ENCODE measurements at regions not wholly inside any gene's neighbourhood (a gene's known extent, or its start where the extent isn't known, plus 50 kb on each side); places are given as distances from the start of the nearest gene placed in this dataset.

GRCh38 chr5:159531554-159532105, 201.3 kb upstream of the IL12B start:
- no peak overlapping the region for H3K27ac Mint-ChIP-seq
- H3K36me3 Mint-ChIP-seq: no peaks in the 10 kb centered on the region
- CTCF ChIA-PET: no interaction called here
- H3K9me3 Mint-ChIP-seq: peaks cover 2% of the 10 kb centered on the region
- H3K4me3 Mint-ChIP-seq: no peak overlapping the region
- H3K27me3 Mint-ChIP-seq: no peaks in the 10 kb centered on the region
- DNase-seq: no peak
- no peaks in the 10 kb centered on the region for H3K4me1 Mint-ChIP-seq

GRCh38 chr5:159533197-159533596, 202.9 kb upstream of the IL12B start:
- Mint-ChIP-seq H3K4me1 (no peaks in the 10 kb centered on the region), H3K4me3 (no peak overlapping the region), H3K27me3 (no peaks in the 10 kb centered on the region), H3K9me3 (peaks cover 2% of the 10 kb centered on the region), H3K36me3 (no peaks in the 10 kb centered on the region), H3K27ac (no peak overlapping the region)
- no peak for DNase-seq
- CTCF ChIA-PET: no interaction called here

- no peaks in the 10 kb centered on the region for H3K36me3 Mint-ChIP-seq
- no peak for DNase-seq
- H3K27me3 Mint-ChIP-seq: no peaks in the 10 kb centered on the region
- no peaks in the 10 kb centered on the region for H3K4me1 Mint-ChIP-seq
- no peak overlapping the region for H3K27ac Mint-ChIP-seq
- H3K4me3 Mint-ChIP-seq: no peak overlapping the region
- CTCF ChIA-PET: no interaction called here
- H3K9me3 Mint-ChIP-seq: no peaks in the 10 kb centered on the region
These were observed 205.9 kb upstream of the IL12B start for GRCh38 chr5:159536166-159536565.

GRCh38 chr5:159536646-159537045, 206.4 kb upstream of the IL12B start:
- Mint-ChIP-seq H3K4me1 (no peaks in the 10 kb centered on the region), H3K27me3 (no peaks in the 10 kb centered on the region), H3K4me3 (no peak overlapping the region), H3K36me3 (no peaks in the 10 kb centered on the region), H3K27ac (no peak overlapping the region), H3K9me3 (no peaks in the 10 kb centered on the region)
- CTCF ChIA-PET: no interaction called here
- DNase-seq: no peak

- Mint-ChIP-seq H3K4me3 (no peak overlapping the region), H3K27me3 (peaks cover 3% of the 10 kb centered on the region), H3K27ac (no peak overlapping the region), H3K36me3 (no peaks in the 10 kb centered on the region), H3K9me3 (no peaks in the 10 kb centered on the region), H3K4me1 (no peaks in the 10 kb centered on the region)
- DNase-seq: no peak
- CTCF ChIA-PET: interaction anchor here (1.4 kb wide), 1 partner anchor 22 kb away, joined by 3 read pairs; no protein-coding TSS in a partner anchor
These were observed 209.4 kb upstream of the IL12B start for GRCh38 chr5:159539678-159540077.

GRCh38 chr5:159543326-159543725, 213.0 kb upstream of the IL12B start:
- Mint-ChIP-seq H3K27me3 (peaks cover 10% of the 10 kb centered on the region), H3K9me3 (no peaks in the 10 kb centered on the region), H3K27ac (no peak overlapping the region), H3K4me3 (no peak overlapping the region), H3K4me1 (no peaks in the 10 kb centered on the region), H3K36me3 (peaks cover 1% of the 10 kb centered on the region)
- CTCF ChIA-PET: no interaction called here
- no peak for DNase-seq

GRCh38 chr5:159545156-159545555, 214.9 kb upstream of the IL12B start:
- Mint-ChIP-seq H3K27me3 (peaks cover 10% of the 10 kb centered on the region), H3K9me3 (no peaks in the 10 kb centered on the region), H3K27ac (no peak overlapping the region), H3K4me1 (no peaks in the 10 kb centered on the region), H3K4me3 (no peak overlapping the region), H3K36me3 (peaks cover 1% of the 10 kb centered on the region)
- no peak for DNase-seq
- CTCF ChIA-PET: no interaction called here

- H3K4me1 Mint-ChIP-seq: no peaks in the 10 kb centered on the region
- no peak overlapping the region for H3K4me3 Mint-ChIP-seq
- CTCF ChIA-PET: no interaction called here
- no peak overlapping the region for H3K27ac Mint-ChIP-seq
- peaks cover 10% of the 10 kb centered on the region for H3K27me3 Mint-ChIP-seq
- no peak for DNase-seq
- peaks cover 1% of the 10 kb centered on the region for H3K36me3 Mint-ChIP-seq
- no peaks in the 10 kb centered on the region for H3K9me3 Mint-ChIP-seq
These were observed 217.3 kb upstream of the IL12B start for GRCh38 chr5:159547466-159548195.

- CTCF ChIA-PET: no interaction called here
- no peak overlapping the region for H3K27ac Mint-ChIP-seq
- H3K9me3 Mint-ChIP-seq: no peaks in the 10 kb centered on the region
- H3K4me3 Mint-ChIP-seq: no peak overlapping the region
- H3K36me3 Mint-ChIP-seq: peaks cover 1% of the 10 kb centered on the region
- peaks cover 7% of the 10 kb centered on the region for H3K27me3 Mint-ChIP-seq
- H3K4me1 Mint-ChIP-seq: no peaks in the 10 kb centered on the region
- no peak for DNase-seq
These were observed 218.2 kb upstream of the IL12B start for GRCh38 chr5:159548517-159548916.

- Mint-ChIP-seq H3K27me3 (peaks cover 9% of the 10 kb centered on the region), H3K4me3 (no peak overlapping the region), H3K4me1 (no peaks in the 10 kb centered on the region), H3K36me3 (peaks cover 1% of the 10 kb centered on the region), H3K9me3 (no peaks in the 10 kb centered on the region), H3K27ac (no peak overlapping the region)
- CTCF ChIA-PET: no interaction called here
- no peak for DNase-seq
These were observed 218.8 kb upstream of the IL12B start for GRCh38 chr5:159549046-159549445.

- peaks cover 8% of the 10 kb centered on the region for H3K27me3 Mint-ChIP-seq
- DNase-seq: no peak
- H3K4me1 Mint-ChIP-seq: no peaks in the 10 kb centered on the region
- H3K36me3 Mint-ChIP-seq: peaks cover 1% of the 10 kb centered on the region
- H3K27ac Mint-ChIP-seq: no peak overlapping the region
- H3K4me3 Mint-ChIP-seq: no peak overlapping the region
- no peaks in the 10 kb centered on the region for H3K9me3 Mint-ChIP-seq
- CTCF ChIA-PET: no interaction called here
These were observed 220.7 kb upstream of the IL12B start for GRCh38 chr5:159550951-159551350.

GRCh38 chr5:159552751-159553150, 222.5 kb upstream of the IL12B start:
- no peaks in the 10 kb centered on the region for H3K4me1 Mint-ChIP-seq
- no peak overlapping the region for H3K27ac Mint-ChIP-seq
- H3K9me3 Mint-ChIP-seq: no peaks in the 10 kb centered on the region
- no peak for DNase-seq
- H3K4me3 Mint-ChIP-seq: no peak overlapping the region
- peaks cover 8% of the 10 kb centered on the region for H3K27me3 Mint-ChIP-seq
- H3K36me3 Mint-ChIP-seq: no peaks in the 10 kb centered on the region
- CTCF ChIA-PET: no interaction called here

GRCh38 chr5:159553792-159554191, 223.5 kb upstream of the IL12B start:
- Mint-ChIP-seq H3K36me3 (no peaks in the 10 kb centered on the region), H3K4me3 (no peak overlapping the region), H3K27me3 (peaks cover 8% of the 10 kb centered on the region), H3K9me3 (no peaks in the 10 kb centered on the region), H3K27ac (no peak overlapping the region), H3K4me1 (no peaks in the 10 kb centered on the region)
- CTCF ChIA-PET: no interaction called here
- DNase-seq: no peak

GRCh38 chr5:159555084-159555483, 224.8 kb upstream of the IL12B start:
- CTCF ChIA-PET: no interaction called here
- no peak for DNase-seq
- Mint-ChIP-seq H3K4me1 (no peaks in the 10 kb centered on the region), H3K9me3 (no peaks in the 10 kb centered on the region), H3K36me3 (no peaks in the 10 kb centered on the region), H3K4me3 (no peak overlapping the region), H3K27me3 (peaks cover 11% of the 10 kb centered on the region), H3K27ac (no peak overlapping the region)

- no peaks in the 10 kb centered on the region for H3K9me3 Mint-ChIP-seq
- no peaks in the 10 kb centered on the region for H3K36me3 Mint-ChIP-seq
- H3K4me3 Mint-ChIP-seq: no peak overlapping the region
- peaks cover 15% of the 10 kb centered on the region for H3K27me3 Mint-ChIP-seq
- H3K4me1 Mint-ChIP-seq: no peaks in the 10 kb centered on the region
- DNase-seq: no peak
- CTCF ChIA-PET: no interaction called here
- H3K27ac Mint-ChIP-seq: no peak overlapping the region
These were observed 229.1 kb upstream of the IL12B start for GRCh38 chr5:159559337-159559736.
